Psoas muscle (tissue), 7 donors: ENCODE measurements at regions not wholly inside any gene's neighbourhood (a gene's known extent, or its start where the extent isn't known, plus 50 kb on each side); places are given as distances from the start of the nearest gene placed in this dataset.

Source experiments
- ATAC-seq, 4 donors: fragments of 200-7000 bp; cut with Tn5 transposase; one replicate each; pipeline ENCODE4 v1.9.1; 2020; ENCODE audit warnings: moderate library complexity in 3 of 4, mild to moderate bottlenecking in 2 of 4
- DNase-seq, 2 donors: peaks; one replicate each; pipeline ENCODE4 v3.0.0-alpha.2; 2020
- H3K27ac ChIP-seq: fragments of 200-600 bp; one replicate; pipeline ENCODE4 v1.8.0; 2022
- H3K27me3 ChIP-seq, 3 donors: fragments of 200-600 bp in 1 of 3; one replicate each; pipeline versions ENCODE4 v1.6.1 to v1.8.0; 2013 to 2022; ENCODE audit warnings: low read length in 2 of 3, mild to moderate bottlenecking in 2 of 3, moderate library complexity in 1 of 3; ENCODE audit not compliant: insufficient read depth in 3 of 3
- H3K36me3 ChIP-seq, 2 donors: fragments of 200-600 bp in 1 of 2; one replicate each; pipeline versions ENCODE4 v1.6.1 to v1.8.0; 2013 to 2022; ENCODE audit warnings: low read depth in 1 of 2, mild to moderate bottlenecking in 1 of 2, moderate library complexity in 1 of 2; ENCODE audit not compliant: insufficient read depth in 1 of 2
- H3K4me1 ChIP-seq: fragments of 200-600 bp; one replicate; pipeline ENCODE4 v1.8.0; 2022
- H3K4me3 ChIP-seq: fragments of 200-600 bp; one replicate; pipeline ENCODE4 v1.8.0; 2022; ENCODE audit warnings: mild to moderate bottlenecking
- H3K9me3 ChIP-seq: fragments of 200-600 bp; one replicate; pipeline ENCODE4 v1.8.0; 2022
- CTCF ChIP-seq: fragments of 200-600 bp; IDR thresholded peaks from one replicate; pipeline ENCODE4 v1.8.0; 2022; ENCODE audit warnings: antibody characterized with exemption
- WGBS, 3 donors: extraction: QIAGEN DNeasy Blood & Tissue Kit; methylation state at CpG; one replicate each; pipeline versions ENCODE4 v1.1.6 to v1.1.7; 2013; 5-methylcytosine and 5-hydroxymethylcytosine counted together
- intact Hi-C, 2 donors: fragments of 100-400 bp; cut with DNase I; formaldehyde crosslinking; loops; one replicate each; pipeline versions ENCODE4 v1.11.0 to v1.14.2; 2022
- donor health status: healthy with polysubstance abuse.
- donor health status: DM: no; HTN: no; CAD: no; lungs with moderate emphysema.
- donor health status: Bipolar disorder and iron deficiency.
- donor health status: healthy.
- donor health status: DM: yes; HTN: yes; CAD: no.
- donor health status: DM: no; HTN: no; CAD: no.
- donor health status: DM: yes; HTN: yes; CAD: no.

- intact Hi-C loops = no loop called here
- peak; percentile 80 to 91 (median 86) for ATAC-seq
- Histone ChIP-seq H3K4me1 (peaks cover 21% of the 10 kb centered on the region), H3K27me3 (no peaks in the 10 kb centered on the region), H3K36me3 (no peaks in the 10 kb centered on the region), H3K9me3 (no peaks in the 10 kb centered on the region), H3K4me3 (no peak overlapping the region), H3K27ac (peak overlapping the region; percentile 75)
- TF ChIP-seq CTCF = no peak
- 41 to 67% (median 65%) methylated on average over 5 of the region's 5 CpGs for WGBS, 3 donors
- peak; percentile 21 to 56 for DNase-seq
Observed at GRCh38 chr14:61215222-61216020, 65.7 kb downstream of the TMEM30B start.

- DNase-seq (no peak), ATAC-seq (no peak)
- H3K27me3 ChIP-seq = no peaks in the 10 kb centered on the region
- intact Hi-C loops = no loop called here
- no peaks in the 10 kb centered on the region for H3K9me3 ChIP-seq
- peaks cover 13% of the 10 kb centered on the region for H3K4me1 ChIP-seq
- no peaks in the 10 kb centered on the region for H3K36me3 ChIP-seq
- 92 to 95% (median 93%) methylated on average over 4 of the region's 4 CpGs for WGBS, 3 donors
- peak overlapping the region; percentile 75 for H3K27ac ChIP-seq
- TF ChIP-seq CTCF = no peak
- H3K4me3 ChIP-seq = no peak overlapping the region
Observed at GRCh38 chr14:61213920-61214319, 67.2 kb downstream of the TMEM30B start.

- DNase-seq = no peak
- H3K36me3 ChIP-seq = no peaks in the 10 kb centered on the region
- WGBS, 3 donors = 48 to 58% (median 52%) methylated on average over 3 of the region's 3 CpGs
- H3K4me3 ChIP-seq = no peak overlapping the region
- peak in 2 of 4 donors; percentile 50 to 62 for ATAC-seq
- intact Hi-C loops = no loop called here
- H3K4me1 ChIP-seq = peaks cover 7% of the 10 kb centered on the region
- H3K9me3 ChIP-seq = no peaks in the 10 kb centered on the region
- H3K27me3 ChIP-seq = no peaks in the 10 kb centered on the region
- peak overlapping the region; percentile 75 for H3K27ac ChIP-seq
- TF ChIP-seq CTCF = no peak
Observed at GRCh38 chr14:61213191-61213621, 67.9 kb downstream of the TMEM30B start.

- intact Hi-C loops = no loop called here
- H3K4me1 ChIP-seq = peaks cover 7% of the 10 kb centered on the region
- H3K27ac ChIP-seq = peak overlapping the region; percentile 75
- no peak overlapping the region for H3K4me3 ChIP-seq
- ATAC-seq (no peak), DNase-seq (no peak)
- H3K27me3 ChIP-seq = no peaks in the 10 kb centered on the region
- WGBS, 3 donors = 94 to 100% (median 96%) methylated on average over 1 of the region's 1 CpG
- no peaks in the 10 kb centered on the region for H3K9me3 ChIP-seq
- TF ChIP-seq CTCF = no peak
- H3K36me3 ChIP-seq = no peaks in the 10 kb centered on the region
Observed at GRCh38 chr14:61212546-61212945, 68.6 kb downstream of the TMEM30B start.
